Breast epithelium (tissue), 3 donors: ENCODE measurements at regions not wholly inside any gene's neighbourhood (a gene's known extent, or its start where the extent isn't known, plus 50 kb on each side); places are given as distances from the start of the nearest gene placed in this dataset.

Experiments
- POLR2A ChIP-seq: fragments of 450-650 bp; IDR thresholded peaks from one replicate; pipeline ENCODE4 v1.6.1; 2016; ENCODE audit warnings: antibody characterized with exemption, mild to moderate bottlenecking, moderate library complexity
- POLR2AphosphoS5 ChIP-seq, 3 donors: sonication (generic); formaldehyde crosslinking; IDR thresholded peaks; one replicate each; pipeline ENCODE4 v1.6.1; 2017; ENCODE audit warnings: antibody characterized with exemption in 3 of 3
- TF ChIP-seq, protein P1 (sequence below), 3 donors: fragments of 450-650 bp; IDR thresholded peaks; one replicate each; pipeline ENCODE4 v1.5.1; 2016 to 2017; ENCODE audit warnings: antibody characterized with exemption in 3 of 3, mild to moderate bottlenecking in 3 of 3, moderate library complexity in 3 of 3

DNA sequence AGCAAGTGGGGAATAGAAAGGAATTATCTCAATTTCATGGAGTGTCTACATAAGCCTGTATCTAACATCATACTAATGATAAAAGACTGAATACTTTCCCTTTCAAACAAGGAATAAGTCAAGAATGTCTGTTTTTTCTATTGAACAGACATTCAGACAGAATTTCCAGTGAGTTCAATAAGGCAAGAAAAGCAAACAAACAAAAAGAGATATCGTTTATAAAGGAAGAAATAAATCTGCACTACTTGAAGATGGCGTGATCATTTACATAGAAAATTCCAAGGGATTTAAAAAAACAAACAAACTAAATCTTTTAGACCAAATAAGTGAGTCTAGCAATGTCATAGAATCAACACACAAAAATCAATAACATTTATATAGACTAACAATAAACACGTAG lies 273.1 kb upstream of the FOXG1 start:
- no peak for TF ChIP-seq POLR2AphosphoS5 (IDR thresholded peaks at IDR 0.05)
- TF ChIP-seq, protein P1, sequence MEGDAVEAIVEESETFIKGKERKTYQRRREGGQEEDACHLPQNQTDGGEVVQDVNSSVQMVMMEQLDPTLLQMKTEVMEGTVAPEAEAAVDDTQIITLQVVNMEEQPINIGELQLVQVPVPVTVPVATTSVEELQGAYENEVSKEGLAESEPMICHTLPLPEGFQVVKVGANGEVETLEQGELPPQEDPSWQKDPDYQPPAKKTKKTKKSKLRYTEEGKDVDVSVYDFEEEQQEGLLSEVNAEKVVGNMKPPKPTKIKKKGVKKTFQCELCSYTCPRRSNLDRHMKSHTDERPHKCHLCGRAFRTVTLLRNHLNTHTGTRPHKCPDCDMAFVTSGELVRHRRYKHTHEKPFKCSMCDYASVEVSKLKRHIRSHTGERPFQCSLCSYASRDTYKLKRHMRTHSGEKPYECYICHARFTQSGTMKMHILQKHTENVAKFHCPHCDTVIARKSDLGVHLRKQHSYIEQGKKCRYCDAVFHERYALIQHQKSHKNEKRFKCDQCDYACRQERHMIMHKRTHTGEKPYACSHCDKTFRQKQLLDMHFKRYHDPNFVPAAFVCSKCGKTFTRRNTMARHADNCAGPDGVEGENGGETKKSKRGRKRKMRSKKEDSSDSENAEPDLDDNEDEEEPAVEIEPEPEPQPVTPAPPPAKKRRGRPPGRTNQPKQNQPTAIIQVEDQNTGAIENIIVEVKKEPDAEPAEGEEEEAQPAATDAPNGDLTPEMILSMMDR (IDR thresholded peaks at IDR 0.05): no peak
- no peak for TF ChIP-seq POLR2A
